ENCODE measurements at regions not wholly inside any gene's neighbourhood (a gene's known extent, or its start where the extent isn't known, plus 50 kb on each side); places are given as distances from the start of the nearest gene placed in this dataset.
"Not testable (repeated sequence)": the region's sequence is repeated elsewhere in the genome, so short reads cannot be mapped to it uniquely, and the experiment has no call there.

DNA sequence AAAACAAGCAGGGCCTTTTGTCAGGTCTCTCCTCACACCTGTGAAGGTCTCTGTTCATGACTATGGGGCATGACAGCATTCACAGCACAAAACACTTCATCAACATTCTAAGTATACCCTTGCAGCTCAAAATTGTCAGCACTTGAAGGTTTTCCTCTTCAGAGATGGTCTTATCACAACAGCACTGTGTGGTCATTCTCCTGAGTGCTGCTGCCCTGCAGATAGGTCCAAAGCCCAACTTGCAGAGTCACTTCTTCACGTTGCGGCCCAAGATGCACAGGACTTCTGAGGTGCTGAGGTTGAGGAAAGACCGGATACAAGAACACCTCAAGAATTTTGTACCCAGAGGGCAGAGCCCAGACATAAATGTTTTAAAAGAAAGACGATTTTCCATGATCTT is 574.5 kb downstream of the UQCRFS1 start:
- Histone ChIP-seq H3K4me3 (ENCODE audit: low read length) (no peak overlapping the region), H3K27me3 (ENCODE audit: insufficient read depth, low read length) (no peaks in the 10 kb centered on the region), H3K9me3 (ENCODE audit: low read length) (no peaks in the 10 kb centered on the region), H3K36me3 (ENCODE audit: insufficient read depth, low read length) (no peaks in the 10 kb centered on the region), H3K4me1 (ENCODE audit: insufficient read depth, low read length) (no peaks in the 10 kb centered on the region), H2AFZ (ENCODE audit: low read depth, low read length) (no peak overlapping the region)

DNA sequence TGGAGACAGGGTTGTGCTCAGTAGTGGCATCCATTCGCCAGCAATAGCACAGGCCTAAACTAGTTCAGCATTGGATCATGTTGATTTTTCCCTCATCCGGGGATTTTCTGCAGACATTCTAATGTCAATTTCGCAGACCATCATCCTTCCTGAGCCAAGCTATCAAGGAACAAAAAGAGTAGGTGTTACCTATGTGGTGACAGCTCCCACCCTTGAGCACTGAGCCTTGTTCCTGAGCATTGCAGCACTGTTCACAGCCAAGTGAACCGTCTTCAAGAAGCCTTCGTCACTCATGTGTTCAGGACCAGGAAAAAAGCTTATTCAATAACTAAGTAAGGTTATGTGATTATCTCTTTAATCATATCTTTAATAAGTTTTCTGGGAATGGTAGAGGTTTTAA is 576.2 kb downstream of the UQCRFS1 start:
- Histone ChIP-seq H2AFZ (ENCODE audit: low read depth, low read length) (no peak overlapping the region), H3K4me1 (ENCODE audit: insufficient read depth, low read length) (no peaks in the 10 kb centered on the region), H3K4me3 (ENCODE audit: low read length) (no peak overlapping the region), H3K9me3 (ENCODE audit: low read length) (no peaks in the 10 kb centered on the region), H3K36me3 (ENCODE audit: insufficient read depth, low read length) (no peaks in the 10 kb centered on the region), H3K27me3 (ENCODE audit: insufficient read depth, low read length) (no peaks in the 10 kb centered on the region)

DNA sequence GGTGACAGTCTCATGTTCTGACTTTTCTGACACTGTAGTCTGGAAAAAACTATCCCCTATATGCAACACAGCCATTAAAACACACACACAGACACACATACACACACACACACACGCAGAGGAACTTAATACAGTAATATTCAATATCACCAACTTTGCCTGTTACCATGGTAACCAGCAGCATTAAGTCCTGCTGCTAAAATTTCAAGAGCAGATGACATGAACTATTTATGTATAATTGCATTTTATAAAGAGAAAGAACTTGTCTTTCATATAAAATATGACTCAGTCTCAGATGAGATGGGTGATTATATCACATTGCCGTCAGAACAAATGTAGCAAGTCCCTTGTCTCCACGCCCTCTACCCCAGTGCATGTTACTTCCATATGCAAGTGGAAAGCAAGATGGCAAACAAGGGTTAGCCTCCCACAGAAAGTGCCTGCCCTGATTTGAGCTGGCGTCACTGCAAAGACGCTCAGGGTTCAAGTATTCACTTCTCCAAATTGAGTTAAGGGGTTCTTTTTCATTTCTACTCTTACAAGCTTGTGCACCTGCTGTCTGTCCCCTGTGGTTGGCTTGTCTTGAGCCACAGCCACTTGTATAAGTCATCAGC is 576.8 kb downstream of the UQCRFS1 start:
- Histone ChIP-seq H3K9me3 (ENCODE audit: low read length) (no peaks in the 10 kb centered on the region), H3K4me3 (ENCODE audit: low read length) (no peak overlapping the region), H3K27me3 (ENCODE audit: insufficient read depth, low read length) (no peaks in the 10 kb centered on the region), H3K36me3 (ENCODE audit: insufficient read depth, low read length) (no peaks in the 10 kb centered on the region), H2AFZ (ENCODE audit: low read depth, low read length) (no peak overlapping the region), H3K4me1 (ENCODE audit: insufficient read depth, low read length) (no peaks in the 10 kb centered on the region)

DNA sequence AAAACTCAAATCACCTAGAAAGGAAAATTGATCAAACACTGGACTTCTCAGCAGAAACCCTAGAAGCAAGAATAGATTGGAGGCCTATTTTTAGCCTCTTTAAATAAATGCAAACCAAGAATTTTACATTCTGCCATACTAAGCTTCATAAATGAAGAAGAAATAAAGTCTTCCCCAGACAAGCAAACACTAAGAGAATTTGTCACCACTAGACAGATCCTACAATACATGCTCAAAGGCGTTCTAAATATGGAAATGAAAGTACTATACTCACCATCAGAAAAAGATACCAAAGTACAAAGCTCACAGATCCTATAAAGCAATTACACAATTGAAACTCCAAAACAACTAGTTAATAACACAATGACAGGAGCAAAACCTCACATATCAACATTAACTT is 578.1 kb downstream of the UQCRFS1 start:
- no peaks in the 10 kb centered on the region for H3K9me3 ChIP-seq (ENCODE audit: low read length)
- no peaks in the 10 kb centered on the region for H3K27me3 ChIP-seq (ENCODE audit: insufficient read depth, low read length)
- no peak overlapping the region for H2AFZ ChIP-seq (ENCODE audit: low read depth, low read length)
- H3K4me1 ChIP-seq (ENCODE audit: insufficient read depth, low read length) = no peaks in the 10 kb centered on the region
- H3K4me3 ChIP-seq (ENCODE audit: low read length) = no peak overlapping the region
- H3K36me3 ChIP-seq (ENCODE audit: insufficient read depth, low read length) = no peaks in the 10 kb centered on the region

DNA sequence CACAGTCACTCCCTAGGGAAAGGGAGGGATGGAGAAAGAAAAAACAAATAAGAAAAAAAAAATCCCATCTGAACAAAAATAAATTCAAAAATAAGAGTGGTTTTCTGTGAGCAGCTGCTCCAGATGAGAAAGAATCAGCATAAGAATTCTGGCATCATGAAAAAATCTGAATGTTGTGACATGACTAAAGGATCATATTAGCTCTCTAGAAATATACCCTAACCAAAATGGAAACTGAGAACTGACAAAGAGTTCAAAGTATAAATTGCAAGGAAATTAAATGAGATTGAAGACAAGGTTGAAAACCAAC is 579.0 kb downstream of the UQCRFS1 start:
- Histone ChIP-seq H3K9me3 (ENCODE audit: low read length) (no peaks in the 10 kb centered on the region), H3K36me3 (ENCODE audit: insufficient read depth, low read length) (no peaks in the 10 kb centered on the region), H3K4me3 (ENCODE audit: low read length) (no peak overlapping the region), H3K27me3 (ENCODE audit: insufficient read depth, low read length) (no peaks in the 10 kb centered on the region), H3K4me1 (ENCODE audit: insufficient read depth, low read length) (no peaks in the 10 kb centered on the region), H2AFZ (ENCODE audit: low read depth, low read length) (no peak overlapping the region)

DNA sequence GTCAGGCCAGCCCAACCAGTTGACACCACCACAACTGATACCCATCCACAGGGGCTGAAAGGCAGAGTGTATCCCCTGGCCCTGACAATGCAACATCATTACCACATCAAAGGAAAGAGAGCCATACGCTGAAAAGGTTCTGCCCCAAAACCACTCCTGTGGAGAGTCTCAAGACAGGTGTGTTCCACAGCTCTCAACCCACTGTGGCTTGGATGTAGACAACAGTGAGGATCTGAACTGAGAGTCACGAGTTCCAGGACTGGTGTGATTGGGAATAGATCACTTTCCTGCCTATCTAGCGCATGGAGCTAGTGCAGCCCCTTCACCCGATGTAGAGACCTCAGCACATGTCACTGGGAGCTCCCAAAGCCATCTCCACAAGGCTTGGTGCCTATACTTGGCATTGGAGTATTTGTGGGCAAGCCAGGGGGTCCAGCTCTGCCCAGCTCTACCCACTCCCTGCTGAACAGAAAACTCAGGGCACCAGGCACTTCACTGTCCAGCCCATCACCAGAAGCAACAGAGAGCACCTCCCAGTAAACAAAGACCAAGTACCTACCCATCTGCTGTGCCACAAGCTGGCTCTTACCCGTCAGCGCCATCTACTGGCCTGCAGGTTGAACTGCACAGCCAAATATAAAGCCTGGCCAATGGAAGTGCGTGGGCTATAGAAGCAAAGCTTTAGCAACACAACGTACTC is 579.5 kb downstream of the UQCRFS1 start:
- Histone ChIP-seq H3K4me3 (ENCODE audit: low read length) (no peak overlapping the region), H3K27me3 (ENCODE audit: insufficient read depth, low read length) (no peaks in the 10 kb centered on the region), H2AFZ (ENCODE audit: low read depth, low read length) (no peak overlapping the region)

DNA sequence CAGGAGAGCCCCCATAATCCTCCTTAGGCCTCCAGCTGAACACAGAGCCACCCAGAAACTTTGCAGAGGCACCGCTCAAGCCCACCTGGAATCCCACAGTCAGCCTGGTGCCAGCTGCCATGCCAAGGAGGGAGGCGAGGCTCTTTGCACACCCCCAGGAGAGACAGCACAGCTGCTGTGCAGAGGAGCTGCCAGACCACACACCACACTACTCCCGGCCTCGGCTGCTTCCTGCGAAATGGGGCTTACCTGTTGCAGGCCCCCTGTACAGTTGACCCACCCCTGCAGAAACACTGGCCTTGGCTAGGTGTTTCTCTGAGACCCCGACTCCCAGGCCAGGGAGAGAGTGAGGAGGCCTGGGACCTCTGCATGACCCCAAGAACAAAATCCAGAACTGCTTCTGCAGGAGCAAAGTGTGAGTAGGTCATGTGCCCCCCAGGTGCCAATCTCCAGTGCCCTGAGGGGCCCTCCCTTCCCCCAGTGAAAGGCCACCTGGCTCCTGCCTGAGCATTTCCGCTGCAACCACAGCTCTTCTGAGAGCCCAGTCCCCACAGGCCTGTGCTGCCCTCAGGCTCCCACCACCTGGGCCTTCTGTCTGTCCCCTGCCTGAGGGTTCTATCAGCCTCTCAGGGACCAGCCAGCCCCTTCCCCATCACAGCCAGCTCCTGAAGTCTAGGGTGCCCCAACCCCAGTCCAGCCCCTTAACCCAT is 580.4 kb downstream of the UQCRFS1 start:
- Histone ChIP-seq H3K9me3 (ENCODE audit: low read length) (no peaks in the 10 kb centered on the region), H2AFZ (ENCODE audit: low read depth, low read length) (no peak overlapping the region), H3K4me3 (ENCODE audit: low read length) (no peak overlapping the region), H3K27me3 (ENCODE audit: insufficient read depth, low read length) (no peaks in the 10 kb centered on the region), H3K36me3 (ENCODE audit: insufficient read depth, low read length) (no peaks in the 10 kb centered on the region), H3K4me1 (ENCODE audit: insufficient read depth, low read length) (no peaks in the 10 kb centered on the region)

More for the DNA sequence above, 579.5 kb downstream of the UQCRFS1 start:
- H3K4me1 ChIP-seq (ENCODE audit: insufficient read depth, low read length) = no peaks in the 10 kb centered on the region
- no peaks in the 10 kb centered on the region for H3K36me3 ChIP-seq (ENCODE audit: insufficient read depth, low read length)
- H3K9me3 ChIP-seq (ENCODE audit: low read length) = no peaks in the 10 kb centered on the region

DNA sequence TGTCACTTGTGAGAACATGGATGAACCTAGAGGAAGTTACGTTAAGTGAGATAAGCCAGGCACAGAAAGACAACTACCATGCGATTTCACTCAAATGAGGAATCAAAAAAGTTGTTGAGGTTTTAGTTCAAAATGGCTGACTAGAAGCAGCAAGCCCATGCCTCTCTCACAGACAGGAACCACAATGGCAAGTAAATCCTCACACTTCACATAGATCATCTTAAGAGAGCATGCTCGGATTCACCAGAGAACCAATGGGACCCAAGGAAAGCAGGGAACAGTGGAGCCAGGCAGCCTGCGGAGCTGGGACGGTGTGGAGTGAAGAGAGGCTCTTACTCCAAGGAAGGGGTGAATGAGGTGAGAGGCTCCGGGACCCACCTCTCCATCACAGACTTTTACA is 581.0 kb downstream of the UQCRFS1 start:
- Histone ChIP-seq H3K9me3 (ENCODE audit: low read length) (no peaks in the 10 kb centered on the region), H3K27me3 (ENCODE audit: insufficient read depth, low read length) (no peaks in the 10 kb centered on the region), H2AFZ (ENCODE audit: low read depth, low read length) (no peak overlapping the region), H3K4me1 (ENCODE audit: insufficient read depth, low read length) (no peaks in the 10 kb centered on the region), H3K36me3 (ENCODE audit: insufficient read depth, low read length) (no peaks in the 10 kb centered on the region), H3K4me3 (ENCODE audit: low read length) (no peak overlapping the region)

DNA sequence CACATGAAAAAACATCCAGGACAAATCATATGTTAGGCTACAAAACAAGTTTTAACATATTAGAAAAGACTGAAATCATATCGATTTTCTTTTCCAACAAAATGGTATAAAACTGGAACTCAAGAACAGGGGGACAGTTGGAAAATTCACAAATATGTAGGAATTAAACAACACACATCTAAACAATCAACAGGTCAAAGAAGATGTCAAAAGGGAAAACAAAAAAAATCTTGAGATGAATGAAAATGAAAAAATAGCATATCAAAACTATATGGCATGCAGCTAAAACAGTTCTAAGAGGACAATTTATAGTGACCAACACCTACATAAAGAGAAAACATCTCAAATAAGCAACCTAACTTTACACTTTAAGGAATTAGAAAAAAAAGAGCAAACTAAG is 585.3 kb downstream of the UQCRFS1 start:
- Histone ChIP-seq H3K4me1 (ENCODE audit: insufficient read depth, low read length) (no peaks in the 10 kb centered on the region), H2AFZ (ENCODE audit: low read depth, low read length) (no peak overlapping the region), H3K4me3 (ENCODE audit: low read length) (no peak overlapping the region), H3K36me3 (ENCODE audit: insufficient read depth, low read length) (no peaks in the 10 kb centered on the region), H3K27me3 (ENCODE audit: insufficient read depth, low read length) (no peaks in the 10 kb centered on the region), H3K9me3 (ENCODE audit: low read length) (no peaks in the 10 kb centered on the region)

DNA sequence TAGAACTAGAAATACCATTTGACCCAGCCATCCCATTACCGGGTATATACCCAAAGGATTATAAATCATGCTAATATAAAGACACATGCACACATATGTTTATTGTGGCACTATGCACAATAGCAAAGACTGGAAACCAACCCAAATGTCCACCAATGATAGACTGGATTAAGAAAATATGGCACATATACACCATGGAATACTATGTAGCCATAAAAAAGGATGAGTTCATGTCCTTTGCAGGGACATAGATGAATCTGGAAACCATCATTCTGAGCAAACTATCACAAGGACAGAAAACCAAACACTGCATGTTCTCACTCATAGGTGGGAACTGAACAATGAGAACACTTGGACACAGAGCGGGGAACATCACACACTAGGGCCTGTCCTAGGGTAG is 586.5 kb downstream of the UQCRFS1 start:
- not testable (repeated sequence) for H3K9me3 ChIP-seq (ENCODE audit: low read length); H3K27me3 ChIP-seq (ENCODE audit: insufficient read depth, low read length); H3K4me3 ChIP-seq (ENCODE audit: low read length); H3K36me3 ChIP-seq (ENCODE audit: insufficient read depth, low read length); H2AFZ ChIP-seq (ENCODE audit: low read depth, low read length); H3K4me1 ChIP-seq (ENCODE audit: insufficient read depth, low read length)

DNA sequence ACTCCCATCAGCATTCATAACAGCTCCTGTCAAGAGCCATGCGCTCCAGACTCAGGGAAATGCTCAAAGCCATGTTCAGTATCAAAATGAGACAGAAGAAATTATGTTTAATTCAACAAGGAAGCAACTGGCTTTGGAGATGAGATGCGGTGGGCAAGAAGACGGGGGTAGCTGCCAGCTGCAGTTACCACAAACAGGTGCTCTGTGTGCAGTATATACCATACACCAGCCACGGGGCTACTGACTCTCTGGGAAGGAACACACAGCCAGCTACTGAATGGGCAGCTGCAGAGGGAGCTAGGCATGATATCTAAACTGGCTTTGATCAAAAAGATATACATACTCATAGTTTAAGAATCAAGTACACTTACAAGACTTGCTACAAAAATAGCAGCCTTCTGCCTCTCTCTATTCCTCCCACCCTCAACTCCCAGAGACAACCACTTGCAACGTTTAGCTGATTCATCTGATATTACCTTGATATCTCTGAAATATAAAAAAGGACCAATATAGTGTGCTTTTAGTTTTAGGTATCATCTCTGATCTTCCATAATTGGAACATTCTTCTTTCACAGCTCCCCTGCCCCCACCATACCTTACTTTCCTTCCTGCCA is 593.0 kb downstream of the UQCRFS1 start:
- no peaks in the 10 kb centered on the region for H3K27me3 ChIP-seq (ENCODE audit: insufficient read depth, low read length)
- H3K36me3 ChIP-seq (ENCODE audit: insufficient read depth, low read length) = no peaks in the 10 kb centered on the region
- no peaks in the 10 kb centered on the region for H3K4me1 ChIP-seq (ENCODE audit: insufficient read depth, low read length)
- no peak overlapping the region for H3K4me3 ChIP-seq (ENCODE audit: low read length)
- no peaks in the 10 kb centered on the region for H3K9me3 ChIP-seq (ENCODE audit: low read length)
- H2AFZ ChIP-seq (ENCODE audit: low read depth, low read length) = no peak overlapping the region

DNA sequence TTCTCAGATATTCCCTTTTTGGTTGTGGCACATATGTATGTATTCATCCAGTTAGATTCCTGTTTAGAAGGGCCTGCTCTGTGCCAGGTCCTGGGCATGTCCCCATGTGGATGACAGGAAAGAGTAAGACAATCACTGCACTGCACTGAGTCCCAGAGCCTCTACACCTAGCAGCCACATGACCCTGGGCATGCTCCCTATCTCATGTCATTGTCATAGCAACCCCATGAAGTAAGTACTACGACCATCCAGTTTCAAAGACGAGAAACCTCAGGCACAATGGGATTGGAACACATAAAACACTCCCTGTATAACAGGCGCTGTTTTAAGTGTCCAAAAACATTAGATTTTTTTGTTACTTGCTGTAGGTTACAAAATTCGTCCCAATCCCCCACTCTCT is 594.4 kb downstream of the UQCRFS1 start:
- H3K36me3 ChIP-seq (ENCODE audit: insufficient read depth, low read length) = no peaks in the 10 kb centered on the region
- H2AFZ ChIP-seq (ENCODE audit: low read depth, low read length) = no peak overlapping the region
- no peaks in the 10 kb centered on the region for H3K9me3 ChIP-seq (ENCODE audit: low read length)
- no peaks in the 10 kb centered on the region for H3K4me1 ChIP-seq (ENCODE audit: insufficient read depth, low read length)
- no peak overlapping the region for H3K4me3 ChIP-seq (ENCODE audit: low read length)
- no peaks in the 10 kb centered on the region for H3K27me3 ChIP-seq (ENCODE audit: insufficient read depth, low read length)

DNA sequence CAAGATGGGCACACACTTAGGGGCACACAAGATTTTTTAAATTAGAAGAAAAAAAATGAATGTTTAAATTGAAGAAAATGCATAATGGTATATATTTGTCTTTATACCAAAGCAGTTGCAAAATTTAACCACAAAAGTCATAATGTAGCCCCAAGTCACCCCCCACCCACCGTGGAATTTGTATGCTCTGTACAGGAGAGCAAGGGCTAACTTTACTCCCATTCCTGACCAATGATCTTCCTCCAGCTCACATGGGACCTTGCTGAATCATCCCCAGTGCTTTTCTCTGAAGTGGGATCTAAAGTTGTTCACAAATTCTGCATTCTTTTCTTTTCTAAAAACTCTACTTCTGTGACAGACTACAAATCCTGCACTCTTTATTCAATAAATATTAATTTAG is 597.0 kb downstream of the UQCRFS1 start:
- H3K36me3 ChIP-seq (ENCODE audit: insufficient read depth, low read length) = no peaks in the 10 kb centered on the region
- no peaks in the 10 kb centered on the region for H3K27me3 ChIP-seq (ENCODE audit: insufficient read depth, low read length)
- H3K9me3 ChIP-seq (ENCODE audit: low read length) = no peaks in the 10 kb centered on the region
- H3K4me3 ChIP-seq (ENCODE audit: low read length) = no peak overlapping the region
- H3K4me1 ChIP-seq (ENCODE audit: insufficient read depth, low read length) = no peaks in the 10 kb centered on the region
- H2AFZ ChIP-seq (ENCODE audit: low read depth, low read length) = no peak overlapping the region

All from neuron (in vitro differentiated cells).